ENCODE measurements at regions not wholly inside any gene's neighbourhood (a gene's known extent, or its start where the extent isn't known, plus 50 kb on each side); places are given as distances from the start of the nearest gene placed in this dataset.

DNA sequence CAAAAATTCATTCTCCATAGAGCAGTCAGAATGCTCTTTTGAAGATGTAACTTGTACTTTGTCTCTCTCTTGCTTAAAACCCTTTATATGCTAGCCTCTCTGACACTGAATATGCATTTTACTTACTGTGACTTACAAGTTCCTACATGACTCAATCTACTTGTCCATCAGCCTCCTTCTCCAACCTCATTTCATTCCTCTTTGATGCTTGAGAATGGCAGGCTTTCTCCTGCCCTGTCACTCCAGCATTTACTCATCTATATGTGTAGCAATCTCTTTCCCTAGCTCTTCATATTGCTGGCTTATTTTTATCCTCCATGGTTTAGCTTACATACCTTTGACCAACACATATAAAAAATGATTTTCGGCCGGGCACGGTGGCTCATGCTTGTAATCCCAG is 561.9 kb downstream of the CCER1 start:
- no peak for TF ChIP-seq POLR2A (IDR thresholded peaks at IDR 0.05)
- TF ChIP-seq, protein P1, sequence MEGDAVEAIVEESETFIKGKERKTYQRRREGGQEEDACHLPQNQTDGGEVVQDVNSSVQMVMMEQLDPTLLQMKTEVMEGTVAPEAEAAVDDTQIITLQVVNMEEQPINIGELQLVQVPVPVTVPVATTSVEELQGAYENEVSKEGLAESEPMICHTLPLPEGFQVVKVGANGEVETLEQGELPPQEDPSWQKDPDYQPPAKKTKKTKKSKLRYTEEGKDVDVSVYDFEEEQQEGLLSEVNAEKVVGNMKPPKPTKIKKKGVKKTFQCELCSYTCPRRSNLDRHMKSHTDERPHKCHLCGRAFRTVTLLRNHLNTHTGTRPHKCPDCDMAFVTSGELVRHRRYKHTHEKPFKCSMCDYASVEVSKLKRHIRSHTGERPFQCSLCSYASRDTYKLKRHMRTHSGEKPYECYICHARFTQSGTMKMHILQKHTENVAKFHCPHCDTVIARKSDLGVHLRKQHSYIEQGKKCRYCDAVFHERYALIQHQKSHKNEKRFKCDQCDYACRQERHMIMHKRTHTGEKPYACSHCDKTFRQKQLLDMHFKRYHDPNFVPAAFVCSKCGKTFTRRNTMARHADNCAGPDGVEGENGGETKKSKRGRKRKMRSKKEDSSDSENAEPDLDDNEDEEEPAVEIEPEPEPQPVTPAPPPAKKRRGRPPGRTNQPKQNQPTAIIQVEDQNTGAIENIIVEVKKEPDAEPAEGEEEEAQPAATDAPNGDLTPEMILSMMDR (IDR thresholded peaks at IDR 0.05): no peak

Measured in heart left ventricle (tissue), 13 donors.